Astrocyte (in vitro differentiated cells and primary cell): ENCODE measurements at regions not wholly inside any gene's neighbourhood (a gene's known extent, or its start where the extent isn't known, plus 50 kb on each side); places are given as distances from the start of the nearest gene placed in this dataset.

Source experiments
- DNase-seq: peaks from one replicate; pipeline ENCODE4 v3.0.0-alpha.2; 2010; ENCODE audit warnings: low read depth
- FAIRE-seq: peaks from 2 replicates; lab custom pipeline; 2011; peaks lifted over from hg19 to GRCh38; lab: Jason Lieb, UNC
- H2AFZ ChIP-seq: 2 replicates; pipeline ENCODE4 v1.6.0; 2012; ENCODE audit warnings: low read depth, low read length, inconsistent platforms
- H3K27ac ChIP-seq: 2 replicates; pipeline ENCODE4 v1.5.1; 2011; ENCODE audit warnings: low read depth, low read length, inconsistent platforms
- H3K27me3 ChIP-seq: 2 replicates; pipeline ENCODE4 v1.6.0; 2011; ENCODE audit warnings: low read length, inconsistent platforms; ENCODE audit not compliant: insufficient read depth
- H3K36me3 ChIP-seq: 2 replicates; pipeline ENCODE4 v1.5.1; 2011; ENCODE audit warnings: low read length, inconsistent platforms; ENCODE audit not compliant: insufficient read depth
- H3K4me1 ChIP-seq: 2 replicates; pipeline ENCODE4 v1.5.1; 2011; ENCODE audit warnings: low read length, inconsistent platforms; ENCODE audit not compliant: insufficient read depth
- H3K4me2 ChIP-seq: 2 replicates; pipeline ENCODE4 v1.6.0; 2012; ENCODE audit warnings: low read length, inconsistent platforms
- H3K4me3 ChIP-seq: 2 replicates; pipeline ENCODE4 v1.5.1; 2011; ENCODE audit warnings: low read depth, mild to moderate bottlenecking, low read length, inconsistent platforms; ENCODE audit not compliant: insufficient read depth
- H3K79me2 ChIP-seq: 2 replicates; pipeline ENCODE4 v1.6.0; 2012; ENCODE audit warnings: mild to moderate bottlenecking, low read length, inconsistent platforms; ENCODE audit not compliant: insufficient read depth
- H3K9ac ChIP-seq: 2 replicates; pipeline ENCODE4 v1.6.0; 2012; ENCODE audit warnings: mild to moderate bottlenecking, low read length, inconsistent platforms
- H3K9me3 ChIP-seq: 2 replicates; pipeline ENCODE4 v1.5.1; 2012; ENCODE audit warnings: low read depth, mild to moderate bottlenecking, low read length, inconsistent platforms; ENCODE audit not compliant: insufficient read depth
- H4K20me1 ChIP-seq: 2 replicates; pipeline ENCODE4 v1.6.0; 2012; ENCODE audit warnings: low read length, inconsistent platforms; ENCODE audit not compliant: insufficient read depth
- H3K27ac Mint-ChIP-seq: one replicate; pipeline ENCODE4 v1.8.0; 2021; ENCODE audit warnings: mild to moderate bottlenecking, mixed read lengths; ENCODE audit not compliant: unreplicated experiment
- H3K27me3 Mint-ChIP-seq: one replicate; pipeline ENCODE4 v1.8.0; 2021; ENCODE audit warnings: low read depth, mixed read lengths; ENCODE audit not compliant: unreplicated experiment
- H3K36me3 Mint-ChIP-seq: one replicate; pipeline ENCODE4 v1.8.0; 2021; ENCODE audit warnings: low read depth, mixed read lengths; ENCODE audit not compliant: unreplicated experiment
- H3K4me1 Mint-ChIP-seq: one replicate; pipeline ENCODE4 v1.8.0; 2021; ENCODE audit warnings: low read depth, mixed read lengths; ENCODE audit not compliant: unreplicated experiment
- H3K4me3 Mint-ChIP-seq: one replicate; pipeline ENCODE4 v1.8.0; 2021; ENCODE audit warnings: mild to moderate bottlenecking, moderate library complexity, mixed read lengths; ENCODE audit not compliant: unreplicated experiment
- H3K9me3 Mint-ChIP-seq: one replicate; pipeline ENCODE4 v1.8.0; 2021; ENCODE audit warnings: mild to moderate bottlenecking, mixed read lengths; ENCODE audit not compliant: unreplicated experiment
- CTCF ChIP-seq: IDR thresholded peaks from 2 replicates; pipeline ENCODE4 v1.5.1; 2011; ENCODE audit warnings: low read depth, mild to moderate bottlenecking, inconsistent platforms, low read length, moderate library complexity; ENCODE audit not compliant: insufficient read depth
- EZH2 ChIP-seq: IDR thresholded peaks from 2 replicates; pipeline ENCODE4 v1.6.1; 2012; ENCODE audit warnings: mild to moderate bottlenecking, low read length, inconsistent platforms; ENCODE audit not compliant: insufficient read depth

GRCh38 chr10:62651341-62651740 lies 153.2 kb upstream of the ADO start:
- Mint-ChIP-seq H3K27me3 (peaks cover 2% of the 10 kb centered on the region), H3K36me3 (no peaks in the 10 kb centered on the region), H3K27ac (no peak overlapping the region), H3K9me3 (no peaks in the 10 kb centered on the region), H3K4me3 (no peak overlapping the region), H3K4me1 (peaks cover 12% of the 10 kb centered on the region)
- no peaks in the 10 kb centered on the region for H3K4me1 ChIP-seq
- H3K9ac ChIP-seq, result no peak overlapping the region
- TF ChIP-seq EZH2 (no peak), CTCF (no peak)
- DNase-seq, result peak; percentile 55
- no peaks in the 10 kb centered on the region for H4K20me1 ChIP-seq
- no peak overlapping the region for H3K27ac ChIP-seq
- no peak for FAIRE-seq
- no peak overlapping the region for H2AFZ ChIP-seq
- no peak overlapping the region for H3K4me3 ChIP-seq
- peaks cover 3% of the 10 kb centered on the region for H3K27me3 ChIP-seq
- H3K9me3 ChIP-seq, result no peaks in the 10 kb centered on the region
- no peaks in the 10 kb centered on the region for H3K79me2 ChIP-seq
- H3K4me2 ChIP-seq, result no peak overlapping the region
- no peaks in the 10 kb centered on the region for H3K36me3 ChIP-seq

DNA sequence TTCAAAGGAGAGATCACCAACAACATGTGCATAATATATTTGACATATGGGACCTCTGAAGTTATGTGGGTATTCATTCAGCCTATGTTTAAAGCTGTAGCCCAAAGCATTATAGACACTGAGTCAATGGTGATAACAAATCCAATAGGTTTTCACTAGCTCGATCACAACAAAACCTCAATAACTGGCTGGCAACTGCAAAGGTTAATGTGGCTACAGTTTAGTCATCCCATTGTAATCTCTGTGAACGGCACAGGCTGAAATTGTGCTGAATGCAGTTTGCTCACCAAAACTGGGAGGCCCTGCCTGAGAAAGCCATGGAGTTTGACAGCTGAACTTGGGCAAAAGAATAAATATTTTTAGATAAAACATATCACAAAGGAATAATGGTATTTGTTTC lies 152.4 kb upstream of the ADO start:
- no peaks in the 10 kb centered on the region for H4K20me1 ChIP-seq
- no peak overlapping the region for H3K4me3 ChIP-seq
- H3K9ac ChIP-seq, result no peak overlapping the region
- H3K27me3 Mint-ChIP-seq, result peaks cover 2% of the 10 kb centered on the region
- no peak overlapping the region for H3K27ac ChIP-seq
- peaks cover 12% of the 10 kb centered on the region for H3K4me1 Mint-ChIP-seq
- H2AFZ ChIP-seq, result no peak overlapping the region
- no peak overlapping the region for H3K4me2 ChIP-seq
- no peak overlapping the region for H3K4me3 Mint-ChIP-seq
- peak; percentile 79 for DNase-seq
- no peaks in the 10 kb centered on the region for H3K79me2 ChIP-seq
- TF ChIP-seq EZH2 (no peak), CTCF (no peak)
- no peaks in the 10 kb centered on the region for H3K27me3 ChIP-seq
- no peak overlapping the region for H3K27ac Mint-ChIP-seq
- no peaks in the 10 kb centered on the region for H3K4me1 ChIP-seq
- peak; percentile 83 for FAIRE-seq
- H3K9me3 Mint-ChIP-seq, result no peaks in the 10 kb centered on the region
- no peaks in the 10 kb centered on the region for H3K36me3 Mint-ChIP-seq
- H3K9me3 ChIP-seq, result no peaks in the 10 kb centered on the region
- H3K36me3 ChIP-seq, result no peaks in the 10 kb centered on the region

GRCh38 chr10:62652564-62652963 lies 152.0 kb upstream of the ADO start:
- Histone ChIP-seq H3K79me2 (no peaks in the 10 kb centered on the region), H3K4me2 (no peak overlapping the region), H4K20me1 (no peaks in the 10 kb centered on the region), H3K9ac (no peak overlapping the region), H3K9me3 (no peaks in the 10 kb centered on the region), H3K4me3 (no peak overlapping the region), H2AFZ (no peak overlapping the region), H3K27ac (no peak overlapping the region), H3K36me3 (no peaks in the 10 kb centered on the region), H3K4me1 (no peaks in the 10 kb centered on the region), H3K27me3 (no peaks in the 10 kb centered on the region)
- TF ChIP-seq CTCF, result no peak
- no peak for TF ChIP-seq EZH2
- FAIRE-seq (no peak), DNase-seq (no peak)
- Mint-ChIP-seq H3K27me3 (peaks cover 2% of the 10 kb centered on the region), H3K4me1 (peaks cover 12% of the 10 kb centered on the region), H3K27ac (no peak overlapping the region), H3K9me3 (no peaks in the 10 kb centered on the region), H3K36me3 (no peaks in the 10 kb centered on the region), H3K4me3 (no peak overlapping the region)
